Gastrocnemius medialis (tissue), 4 donors: ENCODE measurements at regions not wholly inside any gene's neighbourhood (a gene's known extent, or its start where the extent isn't known, plus 50 kb on each side); places are given as distances from the start of the nearest gene placed in this dataset.

ENCODE experiments used
- CTCF ChIP-seq, 5 experiments: fragments of 450-650 bp in 3 of 5; fragments of 200-600 bp in 2 of 5; sonication (generic) in 2 of 5; IDR thresholded peaks in 4 of 5; conservative IDR thresholded peaks in 1 of 5; 1 replicate in 4 of 5; 2 replicates in 1 of 5; pipeline ENCODE4 v1.5.1; 2016 to 2019; ENCODE audit warnings: antibody characterized with exemption in 5 of 5, mild to moderate bottlenecking in 3 of 5, moderate library complexity in 3 of 5
- POLR2A ChIP-seq, 2 donors: fragments of 450-650 bp; IDR thresholded peaks; one replicate each; pipeline ENCODE4 v1.6.1; 2017; ENCODE audit warnings: antibody characterized with exemption in 2 of 2, mild to moderate bottlenecking in 2 of 2, moderate library complexity in 2 of 2

GRCh38 chr6:16035488-16036080, 93.3 kb upstream of the MYLIP start:
- TF ChIP-seq CTCF (IDR thresholded peaks at IDR 0.05 in 4 of 5, conservative IDR thresholded peaks at IDR 0.05 in 1 of 5) = no peak
- no peak for TF ChIP-seq POLR2A (IDR thresholded peaks at IDR 0.05)
